GM23338 (cell line): ENCODE measurements at regions not wholly inside any gene's neighbourhood (a gene's known extent, or its start where the extent isn't known, plus 50 kb on each side); places are given as distances from the start of the nearest gene placed in this dataset.

Experiments
- EZH2 ChIP-seq: fragments of 200-600 bp; sonication (generic); IDR thresholded peaks from one replicate; pipeline ENCODE4 v1.8.0; 2017; ENCODE audit warnings: antibody characterized with exemption, mild to moderate bottlenecking, low read depth; ENCODE audit not compliant: unreplicated experiment
- POLR2AphosphoS5 ChIP-seq: IDR thresholded peaks from 2 replicates; pipeline ENCODE4 v1.6.1; 2016; ENCODE audit warnings: antibody characterized with exemption, low read depth
- TF ChIP-seq, protein P1 (sequence below), 2 experiments: fragments of 200-600 bp in 1 of 2; sonication (generic) in 1 of 2; conservative IDR thresholded peaks; 2 replicates each; pipeline versions ENCODE4 v1.5.1 to v1.6.1; 2016 to 2017; ENCODE audit warnings: antibody characterized with exemption in 2 of 2, low read depth in 2 of 2, mild to moderate bottlenecking in 2 of 2, moderate library complexity in 1 of 2

DNA sequence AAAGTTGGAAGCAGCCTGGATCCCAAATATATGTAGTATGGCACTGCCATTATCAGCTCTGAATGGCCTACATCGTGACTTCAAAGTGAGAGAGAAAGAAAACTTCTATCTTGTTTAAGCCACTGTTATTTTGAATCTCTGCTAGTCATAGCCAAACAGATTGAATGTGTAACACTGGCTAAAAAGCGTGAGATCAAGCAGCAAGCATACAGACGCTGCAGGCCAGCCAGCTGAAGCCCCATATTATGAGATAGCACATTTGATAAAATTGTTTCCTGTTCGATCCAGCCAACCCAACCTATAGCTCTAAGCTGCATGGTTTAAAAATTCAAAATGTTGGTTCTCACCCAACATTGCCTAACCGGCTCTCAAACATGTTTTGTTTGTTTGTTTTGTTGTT, 95.0 kb downstream of the DUSP6 start:
- TF ChIP-seq POLR2AphosphoS5 (no peak), EZH2 (no peak)
- TF ChIP-seq, protein P1, sequence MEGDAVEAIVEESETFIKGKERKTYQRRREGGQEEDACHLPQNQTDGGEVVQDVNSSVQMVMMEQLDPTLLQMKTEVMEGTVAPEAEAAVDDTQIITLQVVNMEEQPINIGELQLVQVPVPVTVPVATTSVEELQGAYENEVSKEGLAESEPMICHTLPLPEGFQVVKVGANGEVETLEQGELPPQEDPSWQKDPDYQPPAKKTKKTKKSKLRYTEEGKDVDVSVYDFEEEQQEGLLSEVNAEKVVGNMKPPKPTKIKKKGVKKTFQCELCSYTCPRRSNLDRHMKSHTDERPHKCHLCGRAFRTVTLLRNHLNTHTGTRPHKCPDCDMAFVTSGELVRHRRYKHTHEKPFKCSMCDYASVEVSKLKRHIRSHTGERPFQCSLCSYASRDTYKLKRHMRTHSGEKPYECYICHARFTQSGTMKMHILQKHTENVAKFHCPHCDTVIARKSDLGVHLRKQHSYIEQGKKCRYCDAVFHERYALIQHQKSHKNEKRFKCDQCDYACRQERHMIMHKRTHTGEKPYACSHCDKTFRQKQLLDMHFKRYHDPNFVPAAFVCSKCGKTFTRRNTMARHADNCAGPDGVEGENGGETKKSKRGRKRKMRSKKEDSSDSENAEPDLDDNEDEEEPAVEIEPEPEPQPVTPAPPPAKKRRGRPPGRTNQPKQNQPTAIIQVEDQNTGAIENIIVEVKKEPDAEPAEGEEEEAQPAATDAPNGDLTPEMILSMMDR (conservative IDR thresholded peaks at IDR 0.05; ENCODE audit: low read depth in 2 of 2): no peak
